ENCODE measurements at regions not wholly inside any gene's neighbourhood (a gene's known extent, or its start where the extent isn't known, plus 50 kb on each side); places are given as distances from the start of the nearest gene placed in this dataset.

DNA sequence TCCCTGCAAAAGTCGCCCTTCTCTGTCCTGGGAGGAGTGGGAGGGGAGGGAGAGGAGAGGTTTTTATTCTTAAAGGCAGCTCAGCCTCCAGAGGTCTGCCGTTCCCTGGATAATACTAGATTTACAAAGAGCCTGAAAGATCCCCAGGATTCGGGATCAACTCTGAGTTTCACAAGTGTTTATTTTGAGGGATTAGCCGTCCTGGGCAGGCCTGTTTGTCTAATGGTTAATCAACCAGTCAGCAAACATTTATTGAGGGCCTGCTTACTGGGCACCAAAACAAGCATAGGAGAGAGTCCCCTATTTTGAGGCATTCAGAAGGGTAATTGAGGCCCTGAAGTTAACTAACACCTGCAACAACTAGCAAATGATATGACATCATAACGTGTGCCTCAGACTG, 152.6 kb upstream of the SLC1A4 start (continued):
- TF ChIP-seq, protein P1, sequence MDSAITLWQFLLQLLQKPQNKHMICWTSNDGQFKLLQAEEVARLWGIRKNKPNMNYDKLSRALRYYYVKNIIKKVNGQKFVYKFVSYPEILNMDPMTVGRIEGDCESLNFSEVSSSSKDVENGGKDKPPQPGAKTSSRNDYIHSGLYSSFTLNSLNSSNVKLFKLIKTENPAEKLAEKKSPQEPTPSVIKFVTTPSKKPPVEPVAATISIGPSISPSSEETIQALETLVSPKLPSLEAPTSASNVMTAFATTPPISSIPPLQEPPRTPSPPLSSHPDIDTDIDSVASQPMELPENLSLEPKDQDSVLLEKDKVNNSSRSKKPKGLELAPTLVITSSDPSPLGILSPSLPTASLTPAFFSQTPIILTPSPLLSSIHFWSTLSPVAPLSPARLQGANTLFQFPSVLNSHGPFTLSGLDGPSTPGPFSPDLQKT (CRISPR knock-in tag; IDR thresholded peaks at IDR 0.05; ENCODE audit: borderline replicate concordance) = no peak
- TF ChIP-seq ZNF878 (CRISPR knock-in tag; IDR thresholded peaks at IDR 0.05) (no peak), TBX2 (CRISPR knock-in tag; IDR thresholded peaks at IDR 0.05; ENCODE audit: borderline replicate concordance) (no peak), MEIS1 (CRISPR knock-in tag; IDR thresholded peaks at IDR 0.05; ENCODE audit: borderline replicate concordance) (no peak), ZNF577 (CRISPR knock-in tag; IDR thresholded peaks at IDR 0.05; ENCODE audit: borderline replicate concordance, low read depth) (no peak), SOX13 (IDR thresholded peaks at IDR 0.05) (no peak), SOX13 (CRISPR knock-in tag; conservative IDR thresholded peaks at IDR 0.05 in 1 of 2, IDR thresholded peaks at IDR 0.05 in 1 of 2) (peak in 1 of 2 experiments; percentile 40; a peak in 1 of 4 replicates), ZFY (CRISPR knock-in tag; IDR thresholded peaks at IDR 0.05) (peak; percentile 9; the same call in 1 of the 2 replicates), GLI4 (CRISPR knock-in tag; IDR thresholded peaks at IDR 0.05; ENCODE audit: borderline replicate concordance) (no peak), SNAPC2 (CRISPR knock-in tag; IDR thresholded peaks at IDR 0.05) (no peak), ZNF256 (CRISPR knock-in tag; conservative IDR thresholded peaks at IDR 0.05) (no peak), ZSCAN12 (CRISPR knock-in tag; IDR thresholded peaks at IDR 0.05) (no peak), TSC22D2 (CRISPR knock-in tag; IDR thresholded peaks at IDR 0.05; ENCODE audit: borderline replicate concordance) (no peak), NCOA5 (CRISPR knock-in tag; IDR thresholded peaks at IDR 0.05) (no peak)
- TF ChIP-seq, protein P2, sequence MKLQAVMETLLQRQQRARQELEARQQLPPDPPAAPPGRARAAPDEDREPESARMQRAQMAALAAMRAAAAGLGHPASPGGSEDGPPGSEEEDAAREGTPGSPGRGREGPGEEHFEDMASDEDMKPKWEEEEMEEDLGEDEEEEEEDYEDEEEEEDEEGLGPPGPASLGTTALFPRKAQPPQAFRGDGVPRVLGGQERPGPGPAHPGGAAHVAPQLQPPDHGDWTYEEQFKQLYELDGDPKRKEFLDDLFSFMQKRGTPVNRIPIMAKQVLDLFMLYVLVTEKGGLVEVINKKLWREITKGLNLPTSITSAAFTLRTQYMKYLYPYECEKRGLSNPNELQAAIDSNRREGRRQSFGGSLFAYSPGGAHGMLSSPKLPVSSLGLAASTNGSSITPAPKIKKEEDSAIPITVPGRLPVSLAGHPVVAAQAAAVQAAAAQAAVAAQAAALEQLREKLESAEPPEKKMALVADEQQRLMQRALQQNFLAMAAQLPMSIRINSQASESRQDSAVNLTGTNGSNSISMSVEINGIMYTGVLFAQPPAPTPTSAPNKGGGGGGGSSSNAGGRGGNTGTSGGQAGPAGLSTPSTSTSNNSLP (IDR thresholded peaks at IDR 0.05; ENCODE audit: low read depth, low read length) = no peak
- TF ChIP-seq, protein P3, sequence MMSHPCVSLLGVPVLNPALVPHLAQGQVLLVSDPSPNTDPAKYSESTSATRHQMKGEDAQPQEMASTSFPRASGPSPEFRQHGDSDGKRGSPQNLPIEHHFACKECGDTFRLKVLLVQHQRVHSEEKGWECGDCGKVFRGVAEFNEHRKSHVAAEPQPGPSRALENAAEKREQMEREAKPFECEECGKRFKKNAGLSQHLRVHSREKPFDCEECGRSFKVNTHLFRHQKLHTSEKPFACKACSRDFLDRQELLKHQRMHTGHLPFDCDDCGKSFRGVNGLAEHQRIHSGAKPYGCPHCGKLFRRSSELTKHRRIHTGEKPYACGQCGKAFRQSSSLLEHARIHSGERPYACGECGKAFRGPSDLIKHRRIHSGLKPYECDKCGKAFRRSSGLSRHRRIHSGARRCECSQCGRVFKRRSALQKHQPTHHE (CRISPR knock-in tag; IDR thresholded peaks at IDR 0.05; ENCODE audit: borderline replicate concordance) = no peak
- TF ChIP-seq, protein P4, sequence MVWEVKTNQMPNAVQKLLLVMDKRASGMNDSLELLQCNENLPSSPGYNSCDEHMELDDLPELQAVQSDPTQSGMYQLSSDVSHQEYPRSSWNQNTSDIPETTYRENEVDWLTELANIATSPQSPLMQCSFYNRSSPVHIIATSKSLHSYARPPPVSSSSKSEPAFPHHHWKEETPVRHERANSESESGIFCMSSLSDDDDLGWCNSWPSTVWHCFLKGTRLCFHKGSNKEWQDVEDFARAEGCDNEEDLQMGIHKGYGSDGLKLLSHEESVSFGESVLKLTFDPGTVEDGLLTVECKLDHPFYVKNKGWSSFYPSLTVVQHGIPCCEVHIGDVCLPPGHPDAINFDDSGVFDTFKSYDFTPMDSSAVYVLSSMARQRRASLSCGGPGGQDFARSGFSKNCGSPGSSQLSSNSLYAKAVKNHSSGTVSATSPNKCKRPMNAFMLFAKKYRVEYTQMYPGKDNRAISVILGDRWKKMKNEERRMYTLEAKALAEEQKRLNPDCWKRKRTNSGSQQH (CRISPR knock-in tag; IDR thresholded peaks at IDR 0.05; ENCODE audit: low read depth) = no peak
- TF ChIP-seq, protein P5, sequence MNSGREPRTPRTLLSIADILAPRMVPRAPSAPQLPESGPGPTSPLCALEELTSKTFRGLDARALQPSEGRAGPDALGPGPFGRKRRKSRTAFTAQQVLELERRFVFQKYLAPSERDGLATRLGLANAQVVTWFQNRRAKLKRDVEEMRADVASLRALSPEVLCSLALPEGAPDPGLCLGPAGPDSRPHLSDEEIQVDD (CRISPR knock-in tag; IDR thresholded peaks at IDR 0.05; ENCODE audit: borderline replicate concordance) = no peak
- TF ChIP-seq, protein P6, sequence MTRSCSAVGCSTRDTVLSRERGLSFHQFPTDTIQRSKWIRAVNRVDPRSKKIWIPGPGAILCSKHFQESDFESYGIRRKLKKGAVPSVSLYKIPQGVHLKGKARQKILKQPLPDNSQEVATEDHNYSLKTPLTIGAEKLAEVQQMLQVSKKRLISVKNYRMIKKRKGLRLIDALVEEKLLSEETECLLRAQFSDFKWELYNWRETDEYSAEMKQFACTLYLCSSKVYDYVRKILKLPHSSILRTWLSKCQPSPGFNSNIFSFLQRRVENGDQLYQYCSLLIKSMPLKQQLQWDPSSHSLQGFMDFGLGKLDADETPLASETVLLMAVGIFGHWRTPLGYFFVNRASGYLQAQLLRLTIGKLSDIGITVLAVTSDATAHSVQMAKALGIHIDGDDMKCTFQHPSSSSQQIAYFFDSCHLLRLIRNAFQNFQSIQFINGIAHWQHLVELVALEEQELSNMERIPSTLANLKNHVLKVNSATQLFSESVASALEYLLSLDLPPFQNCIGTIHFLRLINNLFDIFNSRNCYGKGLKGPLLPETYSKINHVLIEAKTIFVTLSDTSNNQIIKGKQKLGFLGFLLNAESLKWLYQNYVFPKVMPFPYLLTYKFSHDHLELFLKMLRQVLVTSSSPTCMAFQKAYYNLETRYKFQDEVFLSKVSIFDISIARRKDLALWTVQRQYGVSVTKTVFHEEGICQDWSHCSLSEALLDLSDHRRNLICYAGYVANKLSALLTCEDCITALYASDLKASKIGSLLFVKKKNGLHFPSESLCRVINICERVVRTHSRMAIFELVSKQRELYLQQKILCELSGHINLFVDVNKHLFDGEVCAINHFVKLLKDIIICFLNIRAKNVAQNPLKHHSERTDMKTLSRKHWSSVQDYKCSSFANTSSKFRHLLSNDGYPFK (CRISPR knock-in tag; IDR thresholded peaks at IDR 0.05; ENCODE audit: borderline replicate concordance) = no peak

Measured in HepG2 (cell line).